KMS-11 (cell line): ENCODE measurements at regions not wholly inside any gene's neighbourhood (a gene's known extent, or its start where the extent isn't known, plus 50 kb on each side); places are given as distances from the start of the nearest gene placed in this dataset.

Experiments used
- H2AFZ ChIP-seq: fragments of 200-600 bp; sonication (generic); 2 replicates; pipeline ENCODE4 v1.6.1; 2016; ENCODE audit warnings: antibody characterized with exemption, mixed run types, low read depth
- H3K27ac ChIP-seq: fragments of 200-600 bp; sonication (generic); 2 replicates; pipeline ENCODE4 v1.6.1; 2016; ENCODE audit warnings: mild to moderate bottlenecking, mixed run types
- H3K27me3 ChIP-seq: fragments of 200-600 bp; sonication (generic); 2 replicates; pipeline ENCODE4 v1.6.1; 2017; ENCODE audit warnings: mild to moderate bottlenecking, low read depth, mixed run types, moderate library complexity; ENCODE audit not compliant: insufficient read depth
- H3K36me3 ChIP-seq: fragments of 200-600 bp; sonication (generic); 2 replicates; pipeline ENCODE4 v1.6.1; 2017; ENCODE audit warnings: mild to moderate bottlenecking, mixed run types; ENCODE audit not compliant: insufficient read depth
- H3K4me1 ChIP-seq: fragments of 200-600 bp; sonication (generic); 2 replicates; pipeline ENCODE4 v1.6.1; 2016; ENCODE audit warnings: mild to moderate bottlenecking, low read depth, mixed run types; ENCODE audit not compliant: poor library complexity, severe bottlenecking
- H3K4me2 ChIP-seq: fragments of 200-600 bp; sonication (generic); 2 replicates; pipeline ENCODE4 v1.7.0; 2016; ENCODE audit warnings: mild to moderate bottlenecking, mixed run types
- H3K4me3 ChIP-seq: fragments of 200-600 bp; sonication (generic); IDR thresholded peaks from 2 replicates; pipeline ENCODE4 v1.6.1; 2017; ENCODE audit warnings: low read depth, low read length, mixed read lengths; ENCODE audit not compliant: insufficient read depth
- H3K79me2 ChIP-seq: fragments of 200-600 bp; sonication (generic); 2 replicates; pipeline ENCODE4 v1.6.1; 2016; ENCODE audit warnings: low read depth, mixed run types; ENCODE audit not compliant: insufficient read depth
- H3K9ac ChIP-seq: fragments of 200-600 bp; sonication (generic); 2 replicates; pipeline ENCODE4 v1.6.1; 2016; ENCODE audit warnings: mild to moderate bottlenecking, mixed run types
- H4K20me1 ChIP-seq: fragments of 200-600 bp; sonication (generic); 2 replicates; pipeline ENCODE4 v1.6.1; 2016; ENCODE audit warnings: mild to moderate bottlenecking, mixed run types; ENCODE audit not compliant: insufficient read depth
- CTCF ChIP-seq: fragments of 200-600 bp; sonication (generic); conservative IDR thresholded peaks from 2 replicates; pipeline ENCODE4 v1.6.1; 2017; ENCODE audit warnings: low read depth, mild to moderate bottlenecking, antibody characterized with exemption, low read length, moderate library complexity, mixed read lengths

DNA sequence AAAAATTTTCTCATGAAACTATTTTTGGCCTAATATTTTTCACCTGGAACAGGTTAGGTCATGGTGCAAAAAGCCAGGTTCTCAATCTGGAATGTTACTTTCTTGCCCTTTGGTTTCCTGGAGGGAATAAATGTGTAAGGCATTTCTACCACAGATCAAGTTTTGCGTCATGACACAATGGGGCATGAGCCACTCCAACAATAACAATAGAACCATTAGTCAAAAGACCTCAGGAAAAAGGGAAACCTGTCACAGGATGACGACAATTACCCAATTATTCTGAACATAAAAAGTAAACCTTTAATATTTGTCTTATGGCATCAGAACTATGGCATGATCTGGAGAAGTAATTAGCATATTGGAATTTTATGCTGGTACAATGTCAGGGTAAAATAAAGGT is 88.2 kb upstream of the HNRNPA3 start:
- Histone ChIP-seq H2AFZ (no peak overlapping the region), H3K36me3 (no peaks in the 10 kb centered on the region), H3K4me2 (no peak overlapping the region), H3K9ac (no peak overlapping the region), H3K27ac (no peak overlapping the region), H3K27me3 (no peaks in the 10 kb centered on the region), H3K79me2 (no peaks in the 10 kb centered on the region), H3K4me1 (no peaks in the 10 kb centered on the region), H3K4me3 (no peak overlapping the region), H4K20me1 (no peaks in the 10 kb centered on the region)
- TF ChIP-seq CTCF: no peak

DNA sequence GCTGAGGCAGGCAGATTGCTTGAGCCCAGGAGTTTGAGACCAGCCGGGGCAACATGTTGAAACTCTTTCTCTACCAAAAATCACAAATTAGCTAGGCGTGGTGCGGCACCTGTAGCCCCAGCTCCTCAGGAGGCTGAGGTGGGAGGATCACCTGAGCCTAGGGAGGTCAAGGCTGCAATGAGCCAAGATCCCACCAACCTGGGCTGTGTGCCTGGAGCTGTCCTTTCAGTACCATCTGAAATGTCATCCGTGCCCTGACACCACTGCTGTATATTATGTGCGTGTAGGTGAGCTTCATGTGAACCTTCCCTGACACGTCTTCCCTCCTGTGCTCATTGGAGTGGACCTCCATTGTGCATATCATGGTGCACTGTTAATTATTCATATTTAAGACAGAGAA is 84.8 kb upstream of the HNRNPA3 start:
- no peak overlapping the region for H3K4me3 ChIP-seq
- no peak overlapping the region for H3K4me2 ChIP-seq
- no peaks in the 10 kb centered on the region for H3K79me2 ChIP-seq
- no peak for TF ChIP-seq CTCF
- no peaks in the 10 kb centered on the region for H4K20me1 ChIP-seq
- no peaks in the 10 kb centered on the region for H3K27me3 ChIP-seq
- H3K36me3 ChIP-seq: no peaks in the 10 kb centered on the region
- no peak overlapping the region for H3K27ac ChIP-seq
- no peak overlapping the region for H3K9ac ChIP-seq
- no peaks in the 10 kb centered on the region for H3K4me1 ChIP-seq
- H2AFZ ChIP-seq: no peak overlapping the region

DNA sequence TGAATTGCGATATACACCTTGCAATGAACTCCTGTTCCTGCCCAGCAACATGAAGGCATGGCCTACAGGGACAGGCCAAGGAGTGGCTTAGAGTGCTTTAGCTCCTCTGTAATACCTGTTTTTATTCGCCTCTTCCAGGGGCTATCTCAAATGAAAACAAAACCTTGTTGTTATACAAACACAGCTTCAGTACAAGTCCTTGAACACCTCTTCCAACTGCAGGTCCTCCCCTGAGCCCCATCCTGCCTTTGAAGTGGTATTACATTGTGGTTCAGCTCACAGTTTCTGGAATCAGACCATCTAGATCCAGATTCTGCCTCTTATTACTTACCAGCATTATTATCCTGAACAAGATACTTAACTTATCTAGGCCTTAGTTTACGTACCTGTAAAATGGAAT is 83.0 kb upstream of the HNRNPA3 start:
- H3K9ac ChIP-seq: no peak overlapping the region
- no peak overlapping the region for H3K27ac ChIP-seq
- H3K36me3 ChIP-seq: no peaks in the 10 kb centered on the region
- H3K79me2 ChIP-seq: no peaks in the 10 kb centered on the region
- no peaks in the 10 kb centered on the region for H3K27me3 ChIP-seq
- no peak overlapping the region for H3K4me2 ChIP-seq
- H3K4me3 ChIP-seq: no peak overlapping the region
- H2AFZ ChIP-seq: no peak overlapping the region
- H4K20me1 ChIP-seq: no peaks in the 10 kb centered on the region
- no peaks in the 10 kb centered on the region for H3K4me1 ChIP-seq
- no peak for TF ChIP-seq CTCF

DNA sequence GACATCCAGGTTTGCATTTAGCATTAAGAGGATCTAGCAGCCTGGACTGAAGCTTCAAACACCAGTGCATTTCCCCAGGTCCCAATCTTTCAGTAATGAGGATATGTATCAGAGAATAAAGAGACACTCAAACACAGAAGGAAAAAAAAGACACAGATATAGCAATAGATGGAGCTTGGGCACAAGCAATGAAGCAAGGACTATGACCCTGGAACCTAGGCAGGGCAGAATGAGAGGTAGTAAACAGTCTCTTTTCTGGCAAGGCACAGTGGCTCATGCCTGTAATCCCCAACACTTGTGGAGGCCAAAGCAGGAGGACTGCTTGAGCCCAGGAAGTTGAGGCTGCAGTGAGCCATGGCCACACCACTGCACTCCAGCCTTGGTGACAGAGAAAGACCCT is 80.7 kb upstream of the HNRNPA3 start:
- Histone ChIP-seq H3K27me3 (no peaks in the 10 kb centered on the region), H3K4me2 (no peak overlapping the region), H2AFZ (no peak overlapping the region), H3K36me3 (no peaks in the 10 kb centered on the region), H3K27ac (no peak overlapping the region), H3K4me3 (no peak overlapping the region), H4K20me1 (no peaks in the 10 kb centered on the region), H3K4me1 (peaks cover 2% of the 10 kb centered on the region), H3K79me2 (no peaks in the 10 kb centered on the region), H3K9ac (no peak overlapping the region)
- TF ChIP-seq CTCF: no peak
